MM.1S (cell line): ENCODE measurements at regions not wholly inside any gene's neighbourhood (a gene's known extent, or its start where the extent isn't known, plus 50 kb on each side); places are given as distances from the start of the nearest gene placed in this dataset.

Experiments
- DNase-seq: peaks from one replicate; pipeline ENCODE4 v3.0.0-alpha.2; 2015
- H2AFZ ChIP-seq: fragments of 300-600 bp; sonication (generic); 2 replicates; pipeline ENCODE4 v1.6.0; 2016; ENCODE audit warnings: antibody characterized with exemption, low read length
- H3F3A ChIP-seq: fragments of 300-600 bp; sonication (generic); 2 replicates; pipeline ENCODE4 v1.6.1; 2016; ENCODE audit warnings: mild to moderate bottlenecking, antibody characterized with exemption, low read length, moderate library complexity, mixed read lengths; ENCODE audit not compliant: insufficient read depth
- H3K27ac ChIP-seq: fragments of 300-600 bp; sonication (generic); 2 replicates; pipeline ENCODE4 v1.5.1; 2016; ENCODE audit warnings: mild to moderate bottlenecking, low read length
- H3K27me3 ChIP-seq: fragments of 300-600 bp; sonication (generic); replicated peaks from 2 replicates; pipeline ENCODE4 v1.6.0; 2016; ENCODE audit warnings: low read length; ENCODE audit not compliant: insufficient read depth
- H3K36me3 ChIP-seq: fragments of 300-600 bp; sonication (generic); replicated peaks from 2 replicates; pipeline ENCODE4 v1.6.1; 2016; ENCODE audit warnings: mild to moderate bottlenecking, low read length, mixed read lengths; ENCODE audit not compliant: insufficient read depth
- H3K4me1 ChIP-seq: fragments of 300-600 bp; sonication (generic); 2 replicates; pipeline ENCODE4 v1.6.1; 2016; ENCODE audit warnings: low read length, mixed read lengths
- H3K4me2 ChIP-seq: fragments of 300-600 bp; sonication (generic); 2 replicates; pipeline ENCODE4 v1.6.0; 2016; ENCODE audit warnings: low read depth, low read length
- H3K4me3 ChIP-seq: fragments of 300-600 bp; sonication (generic); 2 replicates; pipeline ENCODE4 v1.5.1; 2016; ENCODE audit warnings: low read length, mixed read lengths
- H3K79me2 ChIP-seq: fragments of 300-600 bp; sonication (generic); 2 replicates; pipeline ENCODE4 v1.6.1; 2016; ENCODE audit warnings: mixed run types, low read length, mixed read lengths
- H3K9ac ChIP-seq: fragments of 300-600 bp; sonication (generic); 2 replicates; pipeline ENCODE4 v1.6.1; 2016; ENCODE audit warnings: low read length, mixed read lengths
- H3K9me2 ChIP-seq: fragments of 300-600 bp; sonication (generic); replicated peaks from 2 replicates; pipeline ENCODE4 v1.6.1; 2016; ENCODE audit warnings: mild to moderate bottlenecking, low read length, mixed read lengths; ENCODE audit not compliant: insufficient read depth
- H3K9me3 ChIP-seq: fragments of 300-600 bp; sonication (generic); replicated peaks from 2 replicates; pipeline ENCODE4 v1.6.1; 2016; ENCODE audit warnings: mild to moderate bottlenecking, low read length, mixed read lengths; ENCODE audit not compliant: insufficient read depth
- H4K20me1 ChIP-seq: fragments of 300-600 bp; sonication (generic); 2 replicates; pipeline ENCODE4 v1.6.1; 2016; ENCODE audit warnings: mild to moderate bottlenecking, low read length, moderate library complexity, mixed read lengths; ENCODE audit not compliant: insufficient read depth
- CTCF ChIP-seq: fragments of 300-600 bp; sonication (generic); IDR thresholded peaks from 2 replicates; pipeline ENCODE4 v1.5.1; 2016; ENCODE audit warnings: antibody characterized with exemption, low read length, mixed read lengths
- EZH2 ChIP-seq: fragments of 300-600 bp; sonication (generic); optimal IDR thresholded peaks from 2 replicates; pipeline ENCODE3; 2017; ENCODE audit warnings: low read depth, mild to moderate bottlenecking, antibody characterized with exemption, low read length, mixed read lengths
- EZH2phosphoT487 ChIP-seq: fragments of 300-600 bp; sonication (generic); IDR thresholded peaks from 2 replicates; pipeline ENCODE4 v1.6.1; 2018; ENCODE audit warnings: antibody characterized with exemption, low read length

- Histone ChIP-seq H3K4me2 (no peak overlapping the region), H3K9ac (no peak overlapping the region), H4K20me1 (no peaks in the 10 kb centered on the region), H3K79me2 (no peaks in the 10 kb centered on the region), H3K36me3 (no peaks in the 10 kb centered on the region), H3F3A (no peaks in the 10 kb centered on the region), H2AFZ (no peak overlapping the region), H3K9me3 (no peaks in the 10 kb centered on the region), H3K4me3 (no peak overlapping the region), H3K27ac (no peak overlapping the region), H3K4me1 (no peaks in the 10 kb centered on the region), H3K27me3 (no peaks in the 10 kb centered on the region), H3K9me2 (no peaks in the 10 kb centered on the region)
- no peak for DNase-seq
- TF ChIP-seq EZH2phosphoT487 (no peak), CTCF (no peak), EZH2 (no peak)
Measured at GRCh38 chr13:31067416-31068118, 94.1 kb downstream of the HSPH1 start.

GRCh38 chr13:31064636-31065035 is 97.1 kb downstream of the HSPH1 start:
- Histone ChIP-seq H3F3A (no peaks in the 10 kb centered on the region), H3K4me2 (no peak overlapping the region), H3K79me2 (no peaks in the 10 kb centered on the region), H3K27me3 (no peaks in the 10 kb centered on the region), H2AFZ (no peak overlapping the region), H4K20me1 (no peaks in the 10 kb centered on the region), H3K27ac (no peak overlapping the region), H3K4me1 (no peaks in the 10 kb centered on the region), H3K9me2 (no peaks in the 10 kb centered on the region), H3K36me3 (no peaks in the 10 kb centered on the region), H3K9ac (no peak overlapping the region), H3K9me3 (no peaks in the 10 kb centered on the region), H3K4me3 (no peak overlapping the region)
- DNase-seq, result no peak
- no peak for TF ChIP-seq EZH2
- TF ChIP-seq CTCF, result no peak
- TF ChIP-seq EZH2phosphoT487, result no peak

GRCh38 chr13:31063772-31064171 is 97.9 kb downstream of the HSPH1 start:
- Histone ChIP-seq H3K9me3 (no peaks in the 10 kb centered on the region), H3K27ac (no peak overlapping the region), H3K4me1 (no peaks in the 10 kb centered on the region), H3K79me2 (no peaks in the 10 kb centered on the region), H3K36me3 (no peaks in the 10 kb centered on the region), H4K20me1 (no peaks in the 10 kb centered on the region), H3K27me3 (no peaks in the 10 kb centered on the region), H3K4me2 (no peak overlapping the region), H3F3A (no peaks in the 10 kb centered on the region), H3K9ac (no peak overlapping the region), H3K4me3 (no peak overlapping the region), H2AFZ (no peak overlapping the region), H3K9me2 (no peaks in the 10 kb centered on the region)
- DNase-seq, result no peak
- TF ChIP-seq EZH2phosphoT487 (no peak), EZH2 (no peak), CTCF (no peak)
